DOHH2 (cell line): ENCODE measurements at regions not wholly inside any gene's neighbourhood (a gene's known extent, or its start where the extent isn't known, plus 50 kb on each side); places are given as distances from the start of the nearest gene placed in this dataset.

Experiments
- EZH2phosphoT487 ChIP-seq: fragments of 200-600 bp; sonication (generic); IDR thresholded peaks from 2 replicates; pipeline ENCODE4 v1.6.1; 2017; ENCODE audit warnings: borderline replicate concordance, mild to moderate bottlenecking, antibody characterized with exemption, low read length, moderate library complexity, mixed read lengths
- TF ChIP-seq, protein P1 (sequence below): fragments of 200-600 bp; sonication (generic); IDR thresholded peaks from one replicate; pipeline ENCODE4 v1.5.1; 2014; ENCODE audit warnings: antibody characterized with exemption, mild to moderate bottlenecking, low read depth, low read length; ENCODE audit not compliant: poor library complexity, severe bottlenecking

DNA sequence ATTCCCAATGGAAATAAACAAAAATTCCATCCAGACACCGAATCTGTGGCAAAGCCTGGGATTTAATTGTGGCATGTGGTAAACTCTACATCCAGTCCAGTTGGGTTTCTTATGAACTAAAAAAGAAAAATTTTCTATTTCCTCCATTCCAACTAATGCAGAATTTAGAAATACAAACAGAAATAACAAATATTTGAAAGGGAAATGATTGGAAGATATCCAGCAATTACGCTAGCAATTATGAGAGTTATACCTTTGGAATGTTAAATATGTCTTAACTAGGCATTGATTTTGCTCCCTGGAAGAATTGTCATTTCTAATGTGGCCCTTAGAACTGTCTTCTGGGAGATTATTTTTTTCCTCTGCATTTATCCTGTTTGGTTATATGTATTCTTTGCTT lies 421.4 kb upstream of the KLHL1 start:
- TF ChIP-seq, protein P1, sequence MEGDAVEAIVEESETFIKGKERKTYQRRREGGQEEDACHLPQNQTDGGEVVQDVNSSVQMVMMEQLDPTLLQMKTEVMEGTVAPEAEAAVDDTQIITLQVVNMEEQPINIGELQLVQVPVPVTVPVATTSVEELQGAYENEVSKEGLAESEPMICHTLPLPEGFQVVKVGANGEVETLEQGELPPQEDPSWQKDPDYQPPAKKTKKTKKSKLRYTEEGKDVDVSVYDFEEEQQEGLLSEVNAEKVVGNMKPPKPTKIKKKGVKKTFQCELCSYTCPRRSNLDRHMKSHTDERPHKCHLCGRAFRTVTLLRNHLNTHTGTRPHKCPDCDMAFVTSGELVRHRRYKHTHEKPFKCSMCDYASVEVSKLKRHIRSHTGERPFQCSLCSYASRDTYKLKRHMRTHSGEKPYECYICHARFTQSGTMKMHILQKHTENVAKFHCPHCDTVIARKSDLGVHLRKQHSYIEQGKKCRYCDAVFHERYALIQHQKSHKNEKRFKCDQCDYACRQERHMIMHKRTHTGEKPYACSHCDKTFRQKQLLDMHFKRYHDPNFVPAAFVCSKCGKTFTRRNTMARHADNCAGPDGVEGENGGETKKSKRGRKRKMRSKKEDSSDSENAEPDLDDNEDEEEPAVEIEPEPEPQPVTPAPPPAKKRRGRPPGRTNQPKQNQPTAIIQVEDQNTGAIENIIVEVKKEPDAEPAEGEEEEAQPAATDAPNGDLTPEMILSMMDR = no peak
- TF ChIP-seq EZH2phosphoT487 = no peak
